SK-N-SH (cell line): ENCODE measurements at regions not wholly inside any gene's neighbourhood (a gene's known extent, or its start where the extent isn't known, plus 50 kb on each side); places are given as distances from the start of the nearest gene placed in this dataset.

Experiments
- CTCF ChIA-PET: fragments of 300-600, 350-600 bp; formaldehyde crosslinking; extraction: SDS; loops from one replicate; lab custom pipeline; 2021; lab: Yijun Ruan, JAX
- POLR2A ChIA-PET: fragments of 350-600 bp; sonication (Branson Sonifier 250); formaldehyde crosslinking; extraction: SDS; loops from one replicate; lab custom pipeline; 2020; ENCODE audit warnings: antibody characterized with exemption, inconsistent platforms; lab: Yijun Ruan, JAX
- DNase-seq: peaks from one replicate; pipeline ENCODE4 v3.0.0; 2012
- H2AFZ ChIP-seq: fragments of 200-600 bp; sonication (generic); 2 replicates; pipeline ENCODE4 v1.8.1; 2016; ENCODE audit warnings: antibody characterized with exemption, mild to moderate bottlenecking, low read depth
- H3F3A ChIP-seq: fragments of 200-600 bp; sonication (generic); replicated peaks from 2 replicates; pipeline ENCODE3; 2016; ENCODE audit warnings: antibody characterized with exemption, mild to moderate bottlenecking; ENCODE audit not compliant: insufficient read depth
- H3K27ac ChIP-seq, 2 experiments: fragments of 200-500 bp in 1 of 2; fragments of 200-600 bp in 1 of 2; sonication (Bioruptor generic) in 1 of 2; sonication (generic), shearing (Covaris generic) in 1 of 2; 2 replicates each; pipeline versions ENCODE4 v1.5.1 to v1.6.1; 2014 to 2016; ENCODE audit warnings: low read depth in 2 of 2, inconsistent platforms in 1 of 2, low read length in 1 of 2, mild to moderate bottlenecking in 1 of 2, mixed read lengths in 1 of 2
- H3K27me3 ChIP-seq: fragments of 200-600 bp; sonication (generic), shearing (Covaris generic); 2 replicates; pipeline ENCODE4 v1.6.1; 2016; ENCODE audit warnings: mixed run types; ENCODE audit not compliant: insufficient read depth
- H3K36me3 ChIP-seq, 2 experiments: fragments of 200-500 bp in 1 of 2; fragments of 200-600 bp in 1 of 2; sonication (Bioruptor generic) in 1 of 2; sonication (generic) in 1 of 2; replicated peaks in 1 of 2; 2 replicates each; pipeline versions ENCODE3 to v1.5.1; 2014 to 2016; ENCODE audit warnings: low read length in 1 of 2, mild to moderate bottlenecking in 1 of 2; ENCODE audit not compliant: insufficient read depth in 2 of 2, control insufficient read depth in 1 of 2
- H3K4me1 ChIP-seq, 2 experiments: fragments of 200-500 bp in 1 of 2; fragments of 200-600 bp in 1 of 2; sonication (Bioruptor generic) in 1 of 2; sonication (generic), shearing (Covaris generic) in 1 of 2; 2 replicates each; pipeline versions ENCODE4 v1.5.1 to v1.6.1; 2014 to 2016; ENCODE audit warnings: low read depth in 1 of 2, low read length in 1 of 2, mixed run types in 1 of 2; ENCODE audit not compliant: insufficient read depth in 2 of 2, control insufficient read depth in 1 of 2
- H3K4me2 ChIP-seq: fragments of 200-600 bp; sonication (generic), shearing (Covaris generic); 2 replicates; pipeline ENCODE4 v1.6.1; 2017; ENCODE audit warnings: mixed run types
- H3K4me3 ChIP-seq, 2 experiments: fragments of 200-500 bp in 1 of 2; fragments of 200-600 bp in 1 of 2; sonication (Bioruptor generic) in 1 of 2; sonication (generic), shearing (Covaris generic) in 1 of 2; 2 replicates each; pipeline versions ENCODE4 v1.5.1 to v1.8.1; 2014 to 2016; ENCODE audit warnings: low read depth in 2 of 2, inconsistent platforms in 1 of 2, low read length in 1 of 2, mild to moderate bottlenecking in 1 of 2, mixed read lengths in 1 of 2, moderate library complexity in 1 of 2
- H3K79me2 ChIP-seq: fragments of 200-600 bp; sonication (generic); 2 replicates; pipeline ENCODE4 v1.8.1; 2017; ENCODE audit warnings: mild to moderate bottlenecking; ENCODE audit not compliant: insufficient read depth
- H3K9ac ChIP-seq: fragments of 200-600 bp; sonication (generic); 2 replicates; pipeline ENCODE4 v1.6.1; 2017; ENCODE audit warnings: mixed run types
- H3K9me2 ChIP-seq: fragments of 200-600 bp; sonication (generic); 2 replicates; pipeline ENCODE4 v1.6.1; 2017; ENCODE audit warnings: mixed run types
- H3K9me3 ChIP-seq: fragments of 200-600 bp; sonication (generic); 2 replicates; pipeline ENCODE4 v1.6.1; 2017; ENCODE audit warnings: mixed run types, mild to moderate bottlenecking, moderate library complexity
- H4K20me1 ChIP-seq: fragments of 200-600 bp; sonication (generic); 2 replicates; pipeline ENCODE4 v1.6.1; 2017; ENCODE audit warnings: mild to moderate bottlenecking, mixed run types; ENCODE audit not compliant: insufficient read depth
- CHD2 ChIP-seq: fragments of 150-350 bp; IDR thresholded peaks from 2 replicates; pipeline ENCODE4 v1.6.1; 2018; ENCODE audit warnings: low read length; ENCODE audit not compliant: partially characterized antibody
- CTCF ChIP-seq: fragments of 200-600 bp; sonication (generic); IDR thresholded peaks from 2 replicates; pipeline ENCODE4 v1.6.1; 2017; ENCODE audit warnings: antibody characterized with exemption, mild to moderate bottlenecking, moderate library complexity
- EP300 ChIP-seq, 2 experiments: IDR thresholded peaks; 2 replicates each; pipeline versions ENCODE4 v1.4.0 to v1.6.1; 2012; ENCODE audit warnings: borderline replicate concordance in 1 of 2, low read depth in 1 of 2, low read length in 1 of 2
- EZH2phosphoT487 ChIP-seq: fragments of 200-600 bp; sonication (generic); IDR thresholded peaks from 2 replicates; pipeline ENCODE4 v1.6.1; 2017; ENCODE audit warnings: low read depth, mixed run types, mild to moderate bottlenecking, antibody characterized with exemption, moderate library complexity, borderline replicate concordance
- FOXJ3 ChIP-seq: sonication (generic); formaldehyde crosslinking; IDR thresholded peaks from 2 replicates; pipeline ENCODE4 v1.5.1; 2020; ENCODE audit warnings: mild to moderate bottlenecking, missing genetic modification reagents
- GATA2 ChIP-seq: sonication (generic); formaldehyde crosslinking; IDR thresholded peaks from 2 replicates; pipeline ENCODE4 v1.5.0; 2020; ENCODE audit warnings: mild to moderate bottlenecking, missing genetic modification reagents
- IRF3 ChIP-seq: fragments of 150-350 bp; IDR thresholded peaks from 2 replicates; pipeline ENCODE4 v1.6.1; 2016; ENCODE audit warnings: mild to moderate bottlenecking, low read depth, low read length
- JUND ChIP-seq: IDR thresholded peaks from 2 replicates; pipeline ENCODE4 v1.4.0; 2012
- MAX ChIP-seq: IDR thresholded peaks from 2 replicates; pipeline ENCODE4 v1.4.0; 2012; ENCODE audit warnings: low read depth
- MXI1 ChIP-seq: IDR thresholded peaks from 2 replicates; pipeline ENCODE4 v1.6.1; 2012; ENCODE audit warnings: mild to moderate bottlenecking, low read depth, low read length, improper control_type of control experiment
- NFIC ChIP-seq: IDR thresholded peaks from 2 replicates; pipeline ENCODE4 v1.4.0; 2012; ENCODE audit warnings: borderline replicate concordance
- NRF1 ChIP-seq: IDR thresholded peaks from 2 replicates; pipeline ENCODE4 v1.6.1; 2012; ENCODE audit warnings: low read depth, mild to moderate bottlenecking, low read length
- POLR2AphosphoS5 ChIP-seq: IDR thresholded peaks from 2 replicates; pipeline ENCODE4 v1.6.1; 2012; ENCODE audit warnings: low read depth, low read length
- RAD21 ChIP-seq: IDR thresholded peaks from 2 replicates; pipeline ENCODE4 v1.6.1; 2012; ENCODE audit warnings: mild to moderate bottlenecking, low read length
- REST ChIP-seq: IDR thresholded peaks from 2 replicates; pipeline ENCODE4 v1.6.1; 2012; ENCODE audit warnings: mild to moderate bottlenecking, low read depth, low read length, moderate library complexity
- SMC3 ChIP-seq: IDR thresholded peaks from 2 replicates; pipeline ENCODE4 v1.6.1; 2012; ENCODE audit warnings: low read depth, low read length, improper control_type of control experiment
- TAF1 ChIP-seq: IDR thresholded peaks from 2 replicates; pipeline ENCODE4 v1.6.1; 2012; ENCODE audit warnings: low read depth, mild to moderate bottlenecking, low read length, moderate library complexity, borderline replicate concordance
- TCF12 ChIP-seq: IDR thresholded peaks from 2 replicates; pipeline ENCODE4 v1.4.0; 2012
- USF1 ChIP-seq: IDR thresholded peaks from 2 replicates; pipeline ENCODE4 v1.4.0; 2012; ENCODE audit warnings: low read depth, borderline replicate concordance
- YY1 ChIP-seq: IDR thresholded peaks from 2 replicates; pipeline ENCODE4 v1.4.0; 2012; ENCODE audit warnings: low read depth, mild to moderate bottlenecking
- WGBS: methylation state at CpG from one replicate; pipeline ENCODE4 v1.1.6; 2017; ENCODE audit warnings: low lambda C conversion rate; 5-methylcytosine and 5-hydroxymethylcytosine counted together

GRCh38 chr5:166719991-166720390, 1571.5 kb upstream of the WWC1 start:
- no peaks in the 10 kb centered on the region for H3K9me3 ChIP-seq
- H3K9ac ChIP-seq: no peak overlapping the region
- no peak overlapping the region for H3K27ac ChIP-seq
- no peak for DNase-seq
- no peaks in the 10 kb centered on the region; the same call in 1 of the 2 replicates for H3K79me2 ChIP-seq
- H3F3A ChIP-seq: no peaks in the 10 kb centered on the region
- ChIA-PET POLR2A (no interaction called here), CTCF (no interaction called here)
- no peak overlapping the region for H3K4me3 ChIP-seq
- no peaks in the 10 kb centered on the region for H3K27me3 ChIP-seq
- 47% methylated on average over 2 of the region's 2 CpGs for WGBS
- TF ChIP-seq FOXJ3 (CRISPR knock-in tag): no peak
- no peak for TF ChIP-seq YY1
- TF ChIP-seq RAD21: no peak
- TF ChIP-seq TAF1: no peak
- TF ChIP-seq JUND: no peak
- TF ChIP-seq EZH2phosphoT487: no peak
- no peak for TF ChIP-seq SMC3
- TF ChIP-seq REST: no peak
- no peak for TF ChIP-seq IRF3
- TF ChIP-seq CHD2: no peak
- no peak for TF ChIP-seq NFIC
- TF ChIP-seq MAX: no peak
- no peak for TF ChIP-seq CTCF
- TF ChIP-seq NRF1: no peak
- TF ChIP-seq USF1: no peak
- TF ChIP-seq EP300 (IDR thresholded peaks at IDR 0.05; ENCODE audit: borderline replicate concordance in 1 of 2, low read depth in 1 of 2, low read length in 1 of 2): no peak
- no peak for TF ChIP-seq GATA2 (CRISPR knock-in tag)
- TF ChIP-seq MXI1: no peak
- no peak for TF ChIP-seq POLR2AphosphoS5
- TF ChIP-seq TCF12: no peak
- no peak overlapping the region for H2AFZ ChIP-seq
- H3K4me2 ChIP-seq: no peak overlapping the region
- no peaks in the 10 kb centered on the region for H3K4me1 ChIP-seq
- no peaks in the 10 kb centered on the region for H4K20me1 ChIP-seq
- H3K36me3 ChIP-seq: no peaks in the 10 kb centered on the region
- no peaks in the 10 kb centered on the region for H3K9me2 ChIP-seq
